B cell (primary cell): ENCODE measurements at regions not wholly inside any gene's neighbourhood (a gene's known extent, or its start where the extent isn't known, plus 50 kb on each side); places are given as distances from the start of the nearest gene placed in this dataset.

Source experiments
- ATAC-seq: fragments of 200-7000 bp; cut with Tn5 transposase; one replicate; pipeline ENCODE4 v1.10.0; 2021; ENCODE audit warnings: low read depth, mild to moderate bottlenecking, moderate number of reproducible peaks, moderate library complexity
- CTCF ChIA-PET: fragments of 350-600 bp; sonication (Branson Sonifier 250); formaldehyde crosslinking; loops from one replicate; lab custom pipeline; 2021; ENCODE audit warnings: antibody characterized with exemption, inconsistent platforms; lab: Charles Lee
- POLR2A ChIA-PET: fragments of 350-600 bp; sonication (Branson Sonifier 250); formaldehyde crosslinking; loops from one replicate; lab custom pipeline; 2021; ENCODE audit warnings: antibody characterized with exemption; lab: Charles Lee
- DNase-seq: peaks from one replicate; pipeline ENCODE4 v3.0.0; 2013
- H2AFZ ChIP-seq: 2 replicates; pipeline ENCODE4 v1.6.1; 2012; ENCODE audit warnings: mild to moderate bottlenecking, low read depth, low read length; ENCODE audit not compliant: insufficient read depth, poor library complexity, severe bottlenecking
- H3K27ac ChIP-seq, 2 donors: 1 replicate in 1 of 2; 2 replicates in 1 of 2; pipeline ENCODE4 v1.5.1; 2012 to 2013; ENCODE audit warnings: low read length in 2 of 2, mild to moderate bottlenecking in 2 of 2, moderate library complexity in 1 of 2
- H3K27me3 ChIP-seq, 4 experiments: fragments of 200-600 bp in 1 of 4; sonication (generic) in 1 of 4; replicated peaks in 1 of 4; 1 replicate in 2 of 4; 2 replicates in 2 of 4; pipeline versions ENCODE4 v1.6.1 to v1.7.0; 2013 to 2016; ENCODE audit warnings: low read length in 3 of 4, mild to moderate bottlenecking in 2 of 4, mixed read lengths in 1 of 4, moderate library complexity in 1 of 4; ENCODE audit not compliant: insufficient read depth in 4 of 4, control insufficient read depth in 3 of 4; ENCODE audit errors: control extremely low read depth in 1 of 4
- H3K36me3 ChIP-seq, 2 experiments: replicated peaks in 1 of 2; 1 replicate in 1 of 2; 2 replicates in 1 of 2; pipeline versions ENCODE4 v1.6.1 to v1.7.1; 2013; ENCODE audit warnings: low read length in 1 of 2; ENCODE audit not compliant: insufficient read depth in 2 of 2, control insufficient read depth in 1 of 2; ENCODE audit errors: control extremely low read depth in 1 of 2, extremely low read depth in 1 of 2
- H3K4me1 ChIP-seq, 2 donors: fragments of 200-600 bp in 1 of 2; sonication (generic) in 1 of 2; 1 replicate in 1 of 2; 2 replicates in 1 of 2; pipeline versions ENCODE4 v1.5.1 to v1.6.1; 2013 to 2017; ENCODE audit warnings: low read length in 2 of 2; ENCODE audit not compliant: control insufficient read depth in 2 of 2, insufficient read depth in 2 of 2
- H3K4me2 ChIP-seq: replicated peaks from 2 replicates; pipeline ENCODE3; 2012; ENCODE audit warnings: mild to moderate bottlenecking, low read depth, low read length; ENCODE audit not compliant: poor library complexity, severe bottlenecking
- H3K4me3 ChIP-seq, 5 experiments: fragments of 200-600 bp in 1 of 5; sonication (generic) in 1 of 5; 1 replicate in 3 of 5; 2 replicates in 2 of 5; pipeline versions ENCODE4 v1.5.1 to v1.7.0; 2011 to 2016; ENCODE audit warnings: low read length in 4 of 5, mild to moderate bottlenecking in 4 of 5, low read depth in 2 of 5, control low read depth in 1 of 5, moderate library complexity in 1 of 5; ENCODE audit not compliant: insufficient read depth in 1 of 5; ENCODE audit errors: control extremely low read depth in 1 of 5, extremely low read depth in 1 of 5
- H3K79me2 ChIP-seq: fragments of 200-600 bp; sonication (generic); one replicate; pipeline ENCODE4 v1.6.0; 2016; ENCODE audit warnings: low read length; ENCODE audit not compliant: control insufficient read depth, insufficient read depth
- H3K9ac ChIP-seq: fragments of 200-600 bp; sonication (generic); 2 replicates; pipeline ENCODE4 v1.6.1; 2017; ENCODE audit warnings: mild to moderate bottlenecking, low read length, moderate library complexity
- H3K9me3 ChIP-seq, 3 donors: one replicate each; pipeline versions ENCODE4 v1.6.1 to v1.7.1; 2013; ENCODE audit warnings: low read length in 2 of 3; ENCODE audit not compliant: control insufficient read depth in 2 of 3, insufficient read depth in 1 of 3; ENCODE audit errors: control extremely low read depth in 1 of 3
- H4K20me1 ChIP-seq: 2 replicates; pipeline ENCODE4 v1.6.0; 2012; ENCODE audit warnings: mild to moderate bottlenecking, low read length; ENCODE audit not compliant: insufficient read depth, control insufficient read depth, poor library complexity, severe bottlenecking
- H3K27ac Mint-ChIP-seq: one replicate; pipeline ENCODE4 v1.8.0; 2021; ENCODE audit warnings: mixed read lengths
- H3K27me3 Mint-ChIP-seq: one replicate; pipeline ENCODE4 v1.8.0; 2021; ENCODE audit warnings: mixed read lengths
- H3K4me1 Mint-ChIP-seq: one replicate; pipeline ENCODE4 v1.8.0; 2021; ENCODE audit warnings: mixed read lengths
- H3K4me3 Mint-ChIP-seq: one replicate; pipeline ENCODE4 v1.8.0; 2021; ENCODE audit warnings: mixed read lengths
- H3K9me3 Mint-ChIP-seq: one replicate; pipeline ENCODE4 v1.8.0; 2022; ENCODE audit warnings: mixed read lengths; ENCODE audit not compliant: insufficient read depth
- CTCF ChIP-seq: fragments of 200-600 bp; IDR thresholded peaks from one replicate; pipeline ENCODE4 v1.8.0; 2022; ENCODE audit warnings: antibody characterized with exemption, mild to moderate bottlenecking
- EZH2 ChIP-seq: IDR thresholded peaks from 2 replicates; pipeline ENCODE4 v1.6.1; 2012; ENCODE audit warnings: borderline replicate concordance, low read depth, mild to moderate bottlenecking, moderate library complexity, low read length; ENCODE audit not compliant: insufficient read depth, poor library complexity, severe bottlenecking
- WGBS: methylation state at CpG from one replicate; pipeline ENCODE4 v1.1.5; 2013; ENCODE audit warnings: missing lambda C conversion rate; ENCODE audit not compliant: insufficient coverage; 5-methylcytosine and 5-hydroxymethylcytosine counted together
- intact Hi-C: fragments of 100-400 bp; cut with micrococcal nuclease; formaldehyde crosslinking; loops from one replicate; pipeline ENCODE4 v1.10.0; 2022

GRCh38 chr6:15116889-15117288 lies 129.0 kb upstream of the JARID2 start:
- intact Hi-C loops: no loop called here
- POLR2A ChIA-PET: no interaction called here
- Mint-ChIP-seq H3K27me3 (no peaks in the 10 kb centered on the region), H3K4me1 (no peaks in the 10 kb centered on the region), H3K9me3 (no peaks in the 10 kb centered on the region), H3K27ac (no peak overlapping the region), H3K4me3 (no peak overlapping the region)
- 85% methylated on average over 5 of the region's 8 CpGs for WGBS
- Histone ChIP-seq H3K4me2 (no peak overlapping the region), H2AFZ (no peak overlapping the region), H3K36me3 (no peaks in the 10 kb centered on the region), H3K4me1 (no peaks in the 10 kb centered on the region), H3K27me3 (no peaks in the 10 kb centered on the region), H3K79me2 (no peaks in the 10 kb centered on the region), H3K4me3 (no peak overlapping the region), H3K9ac (no peak overlapping the region), H3K27ac (no peak overlapping the region), H3K9me3 (no peaks in the 10 kb centered on the region), H4K20me1 (no peaks in the 10 kb centered on the region)
- TF ChIP-seq EZH2 (no peak), CTCF (no peak)
- ATAC-seq (no peak), DNase-seq (no peak)
- CTCF ChIA-PET: no interaction called here

GRCh38 chr6:15121443-15121842 lies 124.4 kb upstream of the JARID2 start:
- no CpG with 5 or more reads among the region's 1 CpG for WGBS
- Mint-ChIP-seq H3K9me3 (no peaks in the 10 kb centered on the region), H3K27me3 (no peaks in the 10 kb centered on the region), H3K4me1 (no peaks in the 10 kb centered on the region), H3K27ac (no peak overlapping the region), H3K4me3 (no peak overlapping the region)
- Histone ChIP-seq H3K36me3 (no peaks in the 10 kb centered on the region), H3K9me3 (no peaks in the 10 kb centered on the region), H3K4me2 (no peak overlapping the region), H3K4me3 (no peak overlapping the region), H3K27ac (no peak overlapping the region), H2AFZ (no peak overlapping the region), H3K4me1 (no peaks in the 10 kb centered on the region), H3K9ac (no peak overlapping the region), H3K27me3 (no peaks in the 10 kb centered on the region), H3K79me2 (no peaks in the 10 kb centered on the region), H4K20me1 (no peaks in the 10 kb centered on the region)
- DNase-seq: no peak
- intact Hi-C loops: no loop called here
- no peak for ATAC-seq
- no peak for TF ChIP-seq CTCF
- no peak for TF ChIP-seq EZH2
- ChIA-PET POLR2A (no interaction called here), CTCF (interaction anchor here (0.9 kb wide), 1 partner anchor 13 kb away, joined by 5 read pairs; no protein-coding TSS in a partner anchor)
